HG03469 (cell line): ENCODE measurements at regions not wholly inside any gene's neighbourhood (a gene's known extent, or its start where the extent isn't known, plus 50 kb on each side); places are given as distances from the start of the nearest gene placed in this dataset.
A peak's percentile ranks its signal among the peaks of the same experiment; 100 is the strongest.

Experiments used
- ATAC-seq: cut with Tn5 transposase; IDR thresholded peaks from one replicate; pipeline ENCODE4 v1.9.1; 2021; ENCODE audit warnings: mild to moderate bottlenecking, moderate library complexity, moderate number of reproducible peaks; ENCODE audit not compliant: unreplicated experiment

- peak; percentile 49 for ATAC-seq
These were observed 127.8 kb upstream of the ADCY1 start for GRCh38 chr7:45446195-45446944.

DNA sequence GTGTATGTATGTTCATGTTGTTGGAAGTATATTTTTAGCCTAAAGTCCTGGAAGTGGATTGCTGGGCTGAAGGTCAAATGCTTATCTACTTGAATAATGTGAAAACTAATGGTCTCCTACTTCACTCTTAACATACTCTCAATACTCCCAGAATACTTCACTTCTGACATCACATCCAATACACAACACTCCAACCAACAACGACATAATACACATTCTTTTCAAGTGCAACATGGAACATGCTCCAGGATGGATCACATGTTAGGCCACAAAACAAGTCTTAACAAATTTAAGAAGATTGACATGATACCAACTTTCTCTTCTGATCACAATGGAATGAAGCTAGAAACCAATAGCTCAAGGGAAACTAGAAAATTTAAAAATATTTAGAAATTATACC, 126.9 kb upstream of the ADCY1 start:
- ATAC-seq, result no peak

DNA sequence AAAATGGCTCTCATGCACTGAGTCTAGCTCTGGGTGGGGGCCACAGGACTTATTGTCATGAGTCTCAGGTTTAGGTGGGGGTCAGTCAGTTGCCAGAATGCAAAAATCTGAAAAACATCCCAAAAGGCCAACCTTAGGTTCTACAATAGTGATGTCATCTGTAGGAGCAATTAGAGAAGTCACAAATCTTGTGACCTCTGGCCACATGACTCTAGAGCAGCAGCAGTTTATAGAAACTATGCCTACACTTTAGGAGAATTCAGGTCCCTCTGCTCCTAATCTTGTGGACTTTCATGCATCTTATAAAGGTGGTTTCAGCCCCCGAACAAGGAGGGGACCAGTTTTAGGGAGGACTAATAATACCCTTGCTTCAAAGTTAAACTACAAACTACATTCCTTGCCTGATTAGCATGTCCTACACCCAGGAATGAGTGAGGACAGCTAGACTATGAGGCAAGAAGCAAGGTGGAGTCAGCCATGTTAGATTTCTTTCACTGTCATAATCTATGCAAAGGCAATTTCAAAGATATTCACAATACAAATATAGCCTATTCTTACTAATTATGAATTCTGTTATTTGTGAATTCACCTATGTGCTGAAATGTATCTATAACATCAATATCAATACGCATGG, 123.5 kb upstream of the ADCY1 start:
- no peak for ATAC-seq

DNA sequence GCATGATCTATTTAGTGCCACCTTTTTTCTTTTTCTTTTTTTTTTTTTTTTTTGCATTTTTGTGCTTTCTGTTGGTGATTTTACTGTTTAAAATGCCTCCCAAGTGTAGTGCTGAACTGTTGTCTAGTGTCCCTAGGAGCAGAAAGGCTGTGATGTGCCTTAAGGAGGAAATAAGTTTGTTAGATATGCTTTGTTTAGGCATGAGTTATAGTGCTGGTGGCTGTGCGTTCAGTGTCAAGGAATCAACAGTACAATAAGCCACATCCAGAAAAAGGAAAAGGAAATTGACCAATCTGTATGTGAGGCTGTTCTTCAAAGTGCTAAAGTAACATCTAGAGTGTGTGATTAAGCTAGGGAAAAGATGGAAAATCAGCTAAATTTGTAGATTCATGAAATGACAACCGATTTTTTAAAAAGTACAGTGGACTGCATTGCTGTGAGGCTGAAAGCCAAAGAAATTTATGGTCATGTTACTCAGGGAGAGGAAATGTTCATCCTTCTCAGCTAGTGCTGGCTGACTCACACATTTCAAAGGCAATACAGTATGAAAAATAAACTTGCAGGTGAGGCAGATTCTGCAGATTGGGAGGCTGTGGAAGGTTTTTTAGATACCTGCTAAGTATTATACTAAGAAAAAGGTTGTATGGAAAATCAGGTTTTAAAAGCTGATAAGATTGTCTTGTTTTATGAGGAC, 122.7 kb upstream of the ADCY1 start:
- no peak for ATAC-seq

GRCh38 chr7:45454771-45455170, 119.4 kb upstream of the ADCY1 start:
- ATAC-seq, result no peak

GRCh38 chr7:45455662-45456061, 118.5 kb upstream of the ADCY1 start:
- ATAC-seq, result no peak

GRCh38 chr7:45456105-45456504, 118.1 kb upstream of the ADCY1 start:
- no peak for ATAC-seq

- no peak for ATAC-seq
These were observed 117.2 kb upstream of the ADCY1 start for GRCh38 chr7:45456747-45457524.

- ATAC-seq, result no peak
These were observed 116.6 kb upstream of the ADCY1 start for GRCh38 chr7:45457591-45457990.

- no peak for ATAC-seq
These were observed 114.7 kb upstream of the ADCY1 start for GRCh38 chr7:45459476-45459875.

DNA sequence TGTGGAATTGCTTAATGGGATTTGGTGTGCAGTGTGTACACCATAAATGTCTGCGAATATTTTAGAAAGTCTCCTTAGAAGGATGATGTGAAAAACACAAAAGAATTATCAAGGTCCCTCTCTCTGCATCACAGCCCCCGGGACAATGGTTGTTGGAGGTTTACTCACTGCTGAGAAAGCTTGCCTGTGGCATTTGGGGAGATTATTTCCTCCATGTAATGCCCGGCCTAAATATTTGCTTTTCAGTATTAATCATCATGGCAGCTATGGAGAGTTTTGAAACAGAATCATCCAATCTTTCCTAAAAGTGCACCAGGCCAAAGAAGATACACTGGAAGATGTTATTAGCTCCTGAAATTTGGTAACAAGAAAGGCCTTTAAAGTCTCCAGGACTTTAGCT, 113.8 kb upstream of the ADCY1 start:
- ATAC-seq, result no peak

GRCh38 chr7:45461026-45461425, 113.1 kb upstream of the ADCY1 start:
- no peak for ATAC-seq

GRCh38 chr7:45469103-45469502, 105.1 kb upstream of the ADCY1 start:
- no peak for ATAC-seq

DNA sequence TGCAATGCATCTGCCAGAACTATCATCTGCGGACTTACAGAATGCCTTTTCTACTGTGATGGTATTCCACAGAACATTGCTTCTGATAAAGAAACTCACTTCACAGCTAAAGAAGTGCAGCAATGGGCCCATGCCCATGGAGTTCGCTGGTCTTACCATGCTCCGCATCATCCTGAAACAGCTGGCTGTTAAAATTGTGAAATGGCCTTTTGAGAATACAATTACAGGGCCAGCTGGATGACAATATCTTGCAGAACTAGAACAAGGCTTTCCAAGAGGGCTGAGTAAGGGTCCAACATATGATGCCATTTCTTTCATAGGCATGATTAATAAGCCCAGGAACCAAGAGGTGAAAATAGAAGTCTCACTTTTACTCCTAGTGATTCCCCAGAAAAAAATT, 104.1 kb upstream of the ADCY1 start:
- no peak for ATAC-seq

- no peak for ATAC-seq
These were observed 94.4 kb upstream of the ADCY1 start for GRCh38 chr7:45479781-45480180.

DNA sequence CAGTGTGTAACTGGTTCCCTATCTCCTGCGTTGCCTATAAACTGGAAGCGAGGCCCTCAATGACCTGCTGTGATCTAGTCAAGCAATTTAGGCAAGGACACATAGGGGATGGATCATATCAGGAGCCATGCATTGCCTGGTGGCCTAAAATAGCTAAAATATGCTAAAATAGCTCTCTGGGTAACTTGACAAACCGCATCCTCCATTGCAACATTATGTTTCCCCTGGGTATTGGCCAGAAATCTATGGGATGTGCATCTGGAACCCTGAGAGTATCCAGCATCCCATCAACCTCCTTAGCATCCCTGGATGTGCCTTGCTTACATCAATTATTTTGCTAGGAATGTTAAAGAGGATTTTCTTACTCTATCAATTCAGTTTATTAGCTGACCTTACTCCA, 91.7 kb upstream of the ADCY1 start:
- ATAC-seq, result no peak

DNA sequence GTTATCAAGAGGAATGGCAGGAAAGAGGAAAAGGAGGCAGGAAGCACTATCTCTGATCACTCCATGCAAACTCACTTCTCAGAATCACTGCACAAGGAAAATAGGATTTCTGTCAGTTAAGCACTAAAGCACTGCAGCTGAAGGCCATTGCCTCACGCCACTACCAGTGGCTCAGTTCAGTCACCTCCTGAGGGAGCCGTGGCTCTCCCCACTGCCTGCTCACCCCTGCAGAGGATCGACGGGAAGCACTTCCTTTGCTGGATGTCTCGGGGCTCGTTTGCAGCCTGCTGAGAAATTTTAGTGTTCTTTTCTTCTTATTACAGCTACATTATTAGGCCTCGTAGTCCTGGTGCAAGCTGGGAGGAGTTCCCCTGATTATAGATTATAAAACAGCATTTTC, 90.1 kb upstream of the ADCY1 start:
- no peak for ATAC-seq

GRCh38 chr7:45486575-45486974, 87.6 kb upstream of the ADCY1 start:
- ATAC-seq, result no peak

DNA sequence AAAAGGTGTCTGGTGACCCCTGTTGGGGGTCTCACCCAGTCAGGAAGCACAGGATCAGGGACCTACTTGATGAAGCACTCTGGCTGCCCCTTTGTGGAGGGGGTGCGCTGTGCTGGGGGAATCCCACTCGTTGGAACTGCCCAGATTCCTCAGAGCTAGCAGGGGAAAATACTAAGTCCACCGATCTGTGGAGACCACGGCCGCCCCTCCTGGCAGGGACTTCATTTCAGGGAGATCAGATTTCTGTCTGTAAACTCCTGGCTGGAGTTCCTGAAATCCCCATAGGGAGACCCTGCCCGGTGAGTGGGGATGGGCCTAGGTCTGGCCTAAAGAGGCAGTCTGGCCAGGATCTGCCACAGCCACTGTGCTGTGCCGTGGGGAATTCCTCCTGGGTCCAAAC, 79.3 kb upstream of the ADCY1 start:
- ATAC-seq, result no peak

DNA sequence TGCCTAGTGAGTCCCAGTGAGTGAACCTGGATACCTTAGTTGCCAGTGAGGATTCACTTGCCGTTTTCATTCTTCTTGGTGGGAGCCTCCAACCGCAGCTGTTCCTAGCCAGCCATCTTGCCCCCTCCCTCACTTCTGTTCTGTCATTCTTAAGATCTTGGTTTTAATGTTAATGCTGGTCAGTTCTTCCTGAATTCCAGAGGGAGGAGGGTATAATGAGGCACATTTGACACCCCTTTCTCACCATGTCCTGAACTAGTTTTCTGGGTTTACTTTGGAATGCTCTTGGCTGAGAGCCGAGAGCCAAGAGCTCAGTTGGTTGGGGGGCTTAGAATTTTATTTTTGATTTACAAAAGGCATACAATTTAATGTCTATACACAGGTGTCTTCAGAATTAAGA, 78.5 kb upstream of the ADCY1 start:
- ATAC-seq, result no peak

- no peak for ATAC-seq
These were observed 73.9 kb upstream of the ADCY1 start for GRCh38 chr7:45500257-45500656.
